Osteoblast (primary cell): ENCODE measurements at regions not wholly inside any gene's neighbourhood (a gene's known extent, or its start where the extent isn't known, plus 50 kb on each side); places are given as distances from the start of the nearest gene placed in this dataset.

Experiments used
- DNase-seq: peaks from one replicate; pipeline ENCODE4 v3.0.0; 2011; ENCODE audit warnings: low spot score, mixed read lengths; ENCODE audit not compliant: insufficient read length; ENCODE audit errors: missing footprints
- H2AFZ ChIP-seq: 2 replicates; pipeline ENCODE4 v1.6.0; 2011; ENCODE audit warnings: mild to moderate bottlenecking, low read length
- H3K27ac ChIP-seq: 2 replicates; pipeline ENCODE4 v1.5.1; 2011; ENCODE audit warnings: mild to moderate bottlenecking, low read depth, low read length, moderate library complexity
- H3K27me3 ChIP-seq: 2 replicates; pipeline ENCODE4 v1.6.0; 2012; ENCODE audit warnings: mild to moderate bottlenecking, control low read depth, inconsistent platforms, low read length, moderate library complexity; ENCODE audit not compliant: insufficient read depth
- H3K36me3 ChIP-seq: 2 replicates; pipeline ENCODE4 v1.5.1; 2011; ENCODE audit warnings: mild to moderate bottlenecking, low read length, control low read depth, moderate library complexity; ENCODE audit not compliant: insufficient read depth
- H3K4me1 ChIP-seq: 2 replicates; pipeline ENCODE4 v1.5.1; 2011; ENCODE audit warnings: mild to moderate bottlenecking, low read length, control low read depth, moderate library complexity; ENCODE audit not compliant: insufficient read depth
- H3K4me2 ChIP-seq: 2 replicates; pipeline ENCODE4 v1.6.0; 2011; ENCODE audit warnings: mild to moderate bottlenecking, low read length; ENCODE audit not compliant: insufficient read depth
- H3K4me3 ChIP-seq: fragments of 200-600 bp; sonication (generic); 3 replicates; pipeline ENCODE4 v1.5.1; 2012; ENCODE audit warnings: mild to moderate bottlenecking, low read length, inconsistent platforms; ENCODE audit not compliant: insufficient read depth
- H3K79me2 ChIP-seq: 2 replicates; pipeline ENCODE4 v1.6.0; 2012; ENCODE audit warnings: mild to moderate bottlenecking, low read length, control low read depth, inconsistent platforms; ENCODE audit not compliant: insufficient read depth
- H3K9me3 ChIP-seq: 2 replicates; pipeline ENCODE4 v1.5.1; 2011; ENCODE audit warnings: low read depth, low read length, control low read depth
- H4K20me1 ChIP-seq: 2 replicates; pipeline ENCODE4 v1.6.0; 2012; ENCODE audit warnings: mild to moderate bottlenecking, low read length, control low read depth; ENCODE audit not compliant: insufficient read depth
- CTCF ChIP-seq: IDR thresholded peaks from 2 replicates; pipeline ENCODE4 v1.5.1; 2011; ENCODE audit warnings: mild to moderate bottlenecking, low read depth, low read length, moderate library complexity; ENCODE audit errors: extremely low read depth

- H3K4me1 ChIP-seq = peaks cover 2% of the 10 kb centered on the region
- no peak overlapping the region for H3K27ac ChIP-seq
- H3K27me3 ChIP-seq = peaks cover 47% of the 10 kb centered on the region
- no peaks in the 10 kb centered on the region for H3K79me2 ChIP-seq
- no peak overlapping the region for H3K4me3 ChIP-seq
- TF ChIP-seq CTCF = no peak
- no peak overlapping the region for H2AFZ ChIP-seq
- DNase-seq = no peak
- no peaks in the 10 kb centered on the region for H3K9me3 ChIP-seq
- no peaks in the 10 kb centered on the region for H3K36me3 ChIP-seq
- H4K20me1 ChIP-seq = no peaks in the 10 kb centered on the region
- no peak overlapping the region for H3K4me2 ChIP-seq
These were observed 65.2 kb upstream of the PHF24 start for GRCh38 chr9:34892886-34893285.

GRCh38 chr9:34891386-34891785 is 66.7 kb upstream of the PHF24 start:
- H3K27ac ChIP-seq = no peak overlapping the region
- no peak for DNase-seq
- H4K20me1 ChIP-seq = no peaks in the 10 kb centered on the region
- TF ChIP-seq CTCF = no peak
- H3K27me3 ChIP-seq = peaks cover 41% of the 10 kb centered on the region
- no peak overlapping the region for H3K4me3 ChIP-seq
- no peaks in the 10 kb centered on the region for H3K9me3 ChIP-seq
- H3K79me2 ChIP-seq = no peaks in the 10 kb centered on the region
- H3K4me1 ChIP-seq = peaks cover 3% of the 10 kb centered on the region
- H3K4me2 ChIP-seq = no peak overlapping the region
- no peak overlapping the region for H2AFZ ChIP-seq
- H3K36me3 ChIP-seq = no peaks in the 10 kb centered on the region

GRCh38 chr9:34887841-34888240 is 70.2 kb upstream of the PHF24 start:
- H3K79me2 ChIP-seq = no peaks in the 10 kb centered on the region
- no peak overlapping the region for H3K27ac ChIP-seq
- peaks cover 18% of the 10 kb centered on the region for H3K27me3 ChIP-seq
- H3K4me3 ChIP-seq = no peak overlapping the region
- no peak for TF ChIP-seq CTCF
- H3K36me3 ChIP-seq = no peaks in the 10 kb centered on the region
- no peaks in the 10 kb centered on the region for H3K9me3 ChIP-seq
- H3K4me1 ChIP-seq = peaks cover 3% of the 10 kb centered on the region
- H2AFZ ChIP-seq = no peak overlapping the region
- H4K20me1 ChIP-seq = no peaks in the 10 kb centered on the region
- no peak for DNase-seq
- no peak overlapping the region for H3K4me2 ChIP-seq

- H3K4me3 ChIP-seq = no peak overlapping the region
- H3K4me2 ChIP-seq = no peak overlapping the region
- H3K79me2 ChIP-seq = no peaks in the 10 kb centered on the region
- H3K27ac ChIP-seq = no peak overlapping the region
- no peak for TF ChIP-seq CTCF
- no peaks in the 10 kb centered on the region for H3K36me3 ChIP-seq
- no peaks in the 10 kb centered on the region for H3K9me3 ChIP-seq
- H4K20me1 ChIP-seq = no peaks in the 10 kb centered on the region
- peaks cover 3% of the 10 kb centered on the region for H3K4me1 ChIP-seq
- no peak for DNase-seq
- peaks cover 11% of the 10 kb centered on the region for H3K27me3 ChIP-seq
- no peak overlapping the region for H2AFZ ChIP-seq
These were observed 73.3 kb upstream of the PHF24 start for GRCh38 chr9:34884747-34885189.
